HepG2 (cell line): ENCODE measurements at regions not wholly inside any gene's neighbourhood (a gene's known extent, or its start where the extent isn't known, plus 50 kb on each side); places are given as distances from the start of the nearest gene placed in this dataset.

Experiments
- ATAC-seq: fragments of 200-7000 bp; cut with Tn5 transposase; 3 replicates; pipeline ENCODE4 v1.9.1; 2020; ENCODE audit warnings: mild to moderate bottlenecking, moderate library complexity
- BruUV-seq: library from RNA; stranded (reverse); fragments of 400-500 nt; replicated peaks from 2 replicates; lab custom pipeline; 2021; lab: Mats Ljungman, UMichigan
- CTCF ChIA-PET: fragments of 300-600 bp; formaldehyde crosslinking; extraction: SDS; loops from one replicate; lab custom pipeline; 2021; ENCODE audit warnings: low total read pairs, inconsistent platforms, low intra/inter-chr PET ratio; lab: Yijun Ruan, JAX
- POLR2A ChIA-PET: fragments of 350-600 bp; sonication (Branson Sonifier 250); formaldehyde crosslinking; loops from one replicate; lab custom pipeline; 2020; ENCODE audit warnings: antibody characterized with exemption, inconsistent platforms; lab: Yijun Ruan, JAX
- DNase-seq: peaks from one replicate; pipeline ENCODE4 v3.0.0-alpha.2; 2015; ENCODE audit warnings: low spot score
- FAIRE-seq: peaks from 3 replicates; lab custom pipeline; 2011; peaks lifted over from hg19 to GRCh38; lab: Jason Lieb, UNC
- H2AFZ ChIP-seq: one replicate; pipeline ENCODE4 v1.6.1; 2011; ENCODE audit warnings: low read length, inconsistent platforms
- H3K27ac ChIP-seq: fragments of 300-600 bp; 3 replicates; pipeline ENCODE4 v1.8.0; 2011; ENCODE audit warnings: mixed run types, mild to moderate bottlenecking, mixed read lengths, low read length, inconsistent platforms; ENCODE audit not compliant: insufficient read depth; ENCODE audit errors: extremely low read length
- H3K27me3 ChIP-seq, 2 experiments: fragments of 200-600 bp in 1 of 2; 2 replicates in 1 of 2; 3 replicates in 1 of 2; pipeline versions ENCODE4 v1.6.0 to v1.8.0; 2011; ENCODE audit warnings: low read length in 2 of 2, mild to moderate bottlenecking in 2 of 2, moderate library complexity in 2 of 2, inconsistent platforms in 1 of 2; ENCODE audit not compliant: insufficient read depth in 2 of 2, control insufficient read depth in 1 of 2
- H3K36me3 ChIP-seq, 2 experiments: fragments of 200-600 bp in 1 of 2; replicated peaks in 1 of 2; 2 replicates in 1 of 2; 3 replicates in 1 of 2; pipeline versions ENCODE4 v1.5.1 to v1.8.0; 2011; ENCODE audit warnings: low read length in 2 of 2, inconsistent platforms in 1 of 2; ENCODE audit not compliant: insufficient read depth in 2 of 2, control insufficient read depth in 1 of 2
- H3K4me1 ChIP-seq: 2 replicates; pipeline ENCODE4 v1.5.1; 2012; ENCODE audit warnings: low read length, inconsistent platforms; ENCODE audit not compliant: insufficient read depth
- H3K4me2 ChIP-seq: 2 replicates; pipeline ENCODE4 v1.6.0; 2011; ENCODE audit warnings: low read depth, low read length, inconsistent platforms
- H3K4me3 ChIP-seq, 3 experiments: fragments of 200-600 bp in 1 of 3; sonication (generic), shearing (Covaris generic) in 1 of 3; replicated peaks in 1 of 3; 2 replicates each; pipeline ENCODE4 v1.5.1; 2011 to 2016; ENCODE audit warnings: low read length in 3 of 3, inconsistent platforms in 2 of 3, low read depth in 2 of 3, mild to moderate bottlenecking in 2 of 3, control low read depth in 1 of 3, mixed read lengths in 1 of 3; ENCODE audit not compliant: insufficient read depth in 1 of 3
- H3K79me2 ChIP-seq: one replicate; pipeline ENCODE4 v1.6.1; 2011; ENCODE audit warnings: low read length, inconsistent platforms; ENCODE audit not compliant: insufficient read depth
- H3K9ac ChIP-seq: 2 replicates; pipeline ENCODE4 v1.6.0; 2011; ENCODE audit warnings: mild to moderate bottlenecking, low read depth, low read length, inconsistent platforms; ENCODE audit not compliant: insufficient read depth
- H3K9me3 ChIP-seq: 2 replicates; pipeline ENCODE4 v1.5.1; 2012; ENCODE audit warnings: mild to moderate bottlenecking, low read length
- H4K20me1 ChIP-seq: 2 replicates; pipeline ENCODE4 v1.6.0; 2011; ENCODE audit warnings: inconsistent platforms, mild to moderate bottlenecking, low read length, moderate library complexity; ENCODE audit not compliant: insufficient read depth
- ASH2L ChIP-seq: fragments of 300-600, 200-600 bp; sonication (generic); IDR thresholded peaks from 2 replicates; pipeline ENCODE4 v1.7.0; 2017; ENCODE audit warnings: low read depth, mild to moderate bottlenecking, moderate library complexity, mixed read lengths, low read length; ENCODE audit not compliant: insufficient read length
- CBX5 ChIP-seq: sonication (generic); formaldehyde crosslinking; IDR thresholded peaks from 2 replicates; pipeline ENCODE4 v1.4.0; 2020; ENCODE audit warnings: missing genetic modification reagents, borderline replicate concordance
- MXD3 ChIP-seq: IDR thresholded peaks from 2 replicates; pipeline ENCODE4 v1.6.1; 2016; ENCODE audit warnings: mild to moderate bottlenecking, missing biosample characterization, missing genetic modification reagents
- MXD4 ChIP-seq: IDR thresholded peaks from 2 replicates; pipeline ENCODE4 v1.6.1; 2016; ENCODE audit warnings: mild to moderate bottlenecking, missing biosample characterization, missing genetic modification reagents
- MXI1 ChIP-seq: IDR thresholded peaks from 3 replicates; pipeline ENCODE4 v1.6.1; 2012; ENCODE audit warnings: low read depth, low read length, inconsistent platforms, borderline replicate concordance
- ZNF124 ChIP-seq: sonication (generic); formaldehyde crosslinking; IDR thresholded peaks from 2 replicates; pipeline ENCODE4 v1.4.0; 2020; ENCODE audit warnings: missing genetic modification reagents
- ZNF234 ChIP-seq: sonication (generic); formaldehyde crosslinking; conservative IDR thresholded peaks from 2 replicates; pipeline ENCODE4 v1.5.1; 2020; ENCODE audit warnings: mild to moderate bottlenecking, missing genetic modification reagents
- ZNF556 ChIP-seq: sonication (generic); formaldehyde crosslinking; IDR thresholded peaks from 2 replicates; pipeline ENCODE4 v1.4.0; 2020; ENCODE audit warnings: mild to moderate bottlenecking, missing genetic modification reagents, borderline replicate concordance
- ZNF75D ChIP-seq: sonication (generic); formaldehyde crosslinking; IDR thresholded peaks from 2 replicates; pipeline ENCODE4 v1.8.1; 2023; ENCODE audit warnings: missing genetic modification reagents, mild to moderate bottlenecking, borderline replicate concordance
- ZNF772 ChIP-seq: sonication (generic); formaldehyde crosslinking; IDR thresholded peaks from 2 replicates; pipeline ENCODE4 v1.5.0; 2020; ENCODE audit warnings: mild to moderate bottlenecking, missing genetic modification reagents
- ZNF775 ChIP-seq: sonication (generic); formaldehyde crosslinking; IDR thresholded peaks from 2 replicates; pipeline ENCODE4 v1.4.0; 2020; ENCODE audit warnings: missing genetic modification reagents, mild to moderate bottlenecking, moderate library complexity, borderline replicate concordance
- ZNF83 ChIP-seq: sonication (generic); formaldehyde crosslinking; IDR thresholded peaks from 2 replicates; pipeline ENCODE4 v1.4.0; 2020; ENCODE audit warnings: missing genetic modification reagents, mild to moderate bottlenecking, borderline replicate concordance
- WGBS: methylation state at CpG from one replicate; pipeline ENCODE4 v1.1.6; 2017; ENCODE audit warnings: low lambda C conversion rate; 5-methylcytosine and 5-hydroxymethylcytosine counted together
- in situ Hi-C: cut with HindIII; loops from 2 replicates; pipeline ENCODE4 v1.10.0; 2017; ENCODE audit warnings: low pct_unique_long_range_greater_than_20kb; ENCODE audit not compliant: extremely low pct_ligation_motif_present
- intact Hi-C: fragments of 100-400 bp; cut with micrococcal nuclease; formaldehyde crosslinking; loops from one replicate; pipeline ENCODE4 v1.10.0; 2022; ENCODE audit not compliant: unreplicated experiment
- TF ChIP-seq, protein P1 (sequence below): sonication (generic); formaldehyde crosslinking; IDR thresholded peaks from 2 replicates; pipeline ENCODE4 v1.5.0; 2020; ENCODE audit warnings: missing genetic modification reagents, mild to moderate bottlenecking, borderline replicate concordance

GRCh38 chr13:76620036-76620435 lies 266.2 kb downstream of the KCTD12 start:
- no peak overlapping the region for H3K4me3 ChIP-seq
- ChIA-PET POLR2A (no interaction called here), CTCF (no interaction called here)
- H3K4me1 ChIP-seq: no peaks in the 10 kb centered on the region
- H3K27me3 ChIP-seq: no peaks in the 10 kb centered on the region
- FAIRE-seq (no peak), DNase-seq (no peak), ATAC-seq (no peak)
- no peaks in the 10 kb centered on the region for H3K36me3 ChIP-seq
- H4K20me1 ChIP-seq: no peaks in the 10 kb centered on the region
- H3K9ac ChIP-seq: no peak overlapping the region
- H3K4me2 ChIP-seq: no peak overlapping the region
- in situ Hi-C loops: no loop called here
- TF ChIP-seq MXD4 (CRISPR knock-in tag) (no peak), MXI1 (no peak), ZNF775 (CRISPR knock-in tag) (no peak), ZNF234 (no peak), MXD3 (CRISPR knock-in tag) (no peak), ZNF75D (CRISPR knock-in tag) (no peak), ZNF83 (CRISPR knock-in tag) (no peak), ASH2L (no peak), CBX5 (CRISPR knock-in tag) (no peak), ZNF124 (CRISPR knock-in tag) (no peak), ZNF556 (CRISPR knock-in tag) (no peak), ZNF772 (CRISPR knock-in tag) (no peak)
- TF ChIP-seq, protein P1, sequence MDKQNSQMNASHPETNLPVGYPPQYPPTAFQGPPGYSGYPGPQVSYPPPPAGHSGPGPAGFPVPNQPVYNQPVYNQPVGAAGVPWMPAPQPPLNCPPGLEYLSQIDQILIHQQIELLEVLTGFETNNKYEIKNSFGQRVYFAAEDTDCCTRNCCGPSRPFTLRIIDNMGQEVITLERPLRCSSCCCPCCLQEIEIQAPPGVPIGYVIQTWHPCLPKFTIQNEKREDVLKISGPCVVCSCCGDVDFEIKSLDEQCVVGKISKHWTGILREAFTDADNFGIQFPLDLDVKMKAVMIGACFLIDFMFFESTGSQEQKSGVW (CRISPR knock-in tag): no peak
- 13% methylated on average over 5 of the region's 5 CpGs for WGBS
- no peaks in the 10 kb centered on the region for H3K79me2 ChIP-seq
- no TSS peak for BruUV-seq
- intact Hi-C loops: no loop called here
- H3K27ac ChIP-seq: no peak overlapping the region
- H2AFZ ChIP-seq: no peak overlapping the region
- H3K9me3 ChIP-seq: no peaks in the 10 kb centered on the region
